Breast epithelium (tissue), 4 donors: ENCODE measurements at regions not wholly inside any gene's neighbourhood (a gene's known extent, or its start where the extent isn't known, plus 50 kb on each side); places are given as distances from the start of the nearest gene placed in this dataset.

Source experiments
- DNase-seq, 2 donors: peaks; one replicate each; pipeline ENCODE4 v3.0.0-alpha.2; 2019; ENCODE audit warnings: low spot score in 2 of 2
- H3K27ac ChIP-seq, 2 donors: fragments of 200-600 bp; sonication (generic) in 1 of 2; one replicate each; pipeline ENCODE4 v1.5.1; 2016 to 2019; ENCODE audit warnings: mild to moderate bottlenecking in 1 of 2
- H3K27me3 ChIP-seq, 2 donors: fragments of 200-600 bp; sonication (generic) in 1 of 2; one replicate each; pipeline versions ENCODE4 v1.5.1 to v1.6.0; 2017 to 2019; ENCODE audit warnings: control low read depth in 1 of 2, mild to moderate bottlenecking in 1 of 2
- H3K36me3 ChIP-seq: fragments of 200-600 bp; one replicate; pipeline ENCODE4 v1.5.1; 2019
- H3K4me1 ChIP-seq, 2 donors: fragments of 200-600 bp; sonication (generic); one replicate each; pipeline ENCODE4 v1.5.1; 2016 to 2019; ENCODE audit warnings: control low read depth in 1 of 2
- H3K4me3 ChIP-seq, 3 donors: fragments of 200-600 bp; sonication (generic); 1 replicate in 2 of 3; 2 replicates in 1 of 3; pipeline ENCODE4 v1.5.1; 2016 to 2019; ENCODE audit warnings: mild to moderate bottlenecking in 3 of 3, moderate library complexity in 2 of 3
- H3K9me3 ChIP-seq, 2 donors: fragments of 200-600 bp; sonication (generic) in 1 of 2; one replicate each; pipeline ENCODE4 v1.5.1; 2016 to 2019; ENCODE audit warnings: control low read depth in 1 of 2
- CTCF ChIP-seq, 3 donors: fragments of 450-650 bp; IDR thresholded peaks; one replicate each; pipeline ENCODE4 v1.5.1; 2016 to 2017; ENCODE audit warnings: antibody characterized with exemption in 3 of 3, mild to moderate bottlenecking in 3 of 3, moderate library complexity in 3 of 3
- POLR2A ChIP-seq: fragments of 450-650 bp; IDR thresholded peaks from one replicate; pipeline ENCODE4 v1.6.1; 2016; ENCODE audit warnings: antibody characterized with exemption, mild to moderate bottlenecking, moderate library complexity
- POLR2AphosphoS5 ChIP-seq, 3 donors: sonication (generic); formaldehyde crosslinking; IDR thresholded peaks; one replicate each; pipeline ENCODE4 v1.6.1; 2017; ENCODE audit warnings: antibody characterized with exemption in 3 of 3
- intact Hi-C: fragments of 100-400 bp; cut with DNase I; formaldehyde crosslinking; loops from one replicate; pipeline ENCODE4 v1.15.1; 2023; ENCODE audit warnings: low total_unique reads

GRCh38 chr7:48728799-48729198, 195.5 kb upstream of the CDC14C start:
- Histone ChIP-seq H3K27me3 (no peaks in the 10 kb centered on the region), H3K4me3 (no peak overlapping the region), H3K9me3 (no peaks in the 10 kb centered on the region), H3K36me3 (no peaks in the 10 kb centered on the region), H3K27ac (no peak overlapping the region), H3K4me1 (no peaks in the 10 kb centered on the region)
- TF ChIP-seq POLR2A (no peak), POLR2AphosphoS5 (IDR thresholded peaks at IDR 0.05) (no peak), CTCF (IDR thresholded peaks at IDR 0.05) (no peak)
- intact Hi-C loops: no loop called here
- DNase-seq: no peak

GRCh38 chr7:48734695-48735406, 189.5 kb upstream of the CDC14C start:
- Histone ChIP-seq H3K9me3 (peaks cover 10 to 16% of the 10 kb centered on the region in 2 donors), H3K36me3 (no peaks in the 10 kb centered on the region), H3K27ac (no peak overlapping the region), H3K4me1 (no peaks in the 10 kb centered on the region), H3K27me3 (no peaks in the 10 kb centered on the region), H3K4me3 (no peak overlapping the region)
- intact Hi-C loops: no loop called here
- TF ChIP-seq CTCF (IDR thresholded peaks at IDR 0.05) (no peak), POLR2A (no peak), POLR2AphosphoS5 (IDR thresholded peaks at IDR 0.05) (no peak)
- DNase-seq: no peak

GRCh38 chr7:48741545-48741944, 182.8 kb upstream of the CDC14C start:
- no peak overlapping the region for H3K4me3 ChIP-seq
- no peaks in the 10 kb centered on the region for H3K27me3 ChIP-seq
- no peak for DNase-seq
- no peaks in the 10 kb centered on the region for H3K4me1 ChIP-seq
- H3K9me3 ChIP-seq: peaks cover 10 to 16% of the 10 kb centered on the region in 2 donors
- intact Hi-C loops: no loop called here
- no peak for TF ChIP-seq POLR2AphosphoS5 (IDR thresholded peaks at IDR 0.05)
- TF ChIP-seq POLR2A: no peak
- no peak for TF ChIP-seq CTCF (IDR thresholded peaks at IDR 0.05)
- H3K36me3 ChIP-seq: no peaks in the 10 kb centered on the region
- no peak overlapping the region for H3K27ac ChIP-seq

- Histone ChIP-seq H3K27ac (no peak overlapping the region), H3K4me3 (no peak overlapping the region), H3K27me3 (no peaks in the 10 kb centered on the region), H3K4me1 (no peaks in the 10 kb centered on the region), H3K9me3 (peaks cover 10 to 16% of the 10 kb centered on the region in 2 donors), H3K36me3 (no peaks in the 10 kb centered on the region)
- no peak for DNase-seq
- no peak for TF ChIP-seq POLR2A
- TF ChIP-seq CTCF (IDR thresholded peaks at IDR 0.05): no peak
- TF ChIP-seq POLR2AphosphoS5 (IDR thresholded peaks at IDR 0.05): no peak
- intact Hi-C loops: no loop called here
Measured at GRCh38 chr7:48742079-48742798, 182.1 kb upstream of the CDC14C start.

- H3K36me3 ChIP-seq: no peaks in the 10 kb centered on the region
- no peaks in the 10 kb centered on the region for H3K9me3 ChIP-seq
- no peaks in the 10 kb centered on the region for H3K27me3 ChIP-seq
- intact Hi-C loops: no loop called here
- TF ChIP-seq POLR2A (no peak), CTCF (IDR thresholded peaks at IDR 0.05) (no peak), POLR2AphosphoS5 (IDR thresholded peaks at IDR 0.05) (no peak)
- H3K4me1 ChIP-seq: no peaks in the 10 kb centered on the region
- DNase-seq: no peak
- no peak overlapping the region for H3K27ac ChIP-seq
- no peak overlapping the region for H3K4me3 ChIP-seq
Measured at GRCh38 chr7:48748081-48748833, 176.1 kb upstream of the CDC14C start.
